CD4-positive, alpha-beta T cell (primary cell): ENCODE measurements at regions not wholly inside any gene's neighbourhood (a gene's known extent, or its start where the extent isn't known, plus 50 kb on each side); places are given as distances from the start of the nearest gene placed in this dataset.

Source experiments
- ATAC-seq: fragments of 200-7000 bp; cut with Tn5 transposase; one replicate; pipeline ENCODE4 v1.10.0; 2022; ENCODE audit warnings: mild to moderate bottlenecking; ENCODE audit not compliant: poor library complexity
- CTCF ChIA-PET: fragments of 350-600 bp; sonication (Branson Sonifier 250); formaldehyde crosslinking; loops from one replicate; lab custom pipeline; 2021; ENCODE audit warnings: antibody characterized with exemption, inconsistent platforms; lab: Charles Lee
- POLR2A ChIA-PET: fragments of 350-600 bp; sonication (Branson Sonifier 250); formaldehyde crosslinking; loops from one replicate; lab custom pipeline; 2021; ENCODE audit warnings: antibody characterized with exemption, inconsistent platforms; lab: Charles Lee
- DNase-seq, 14 experiments: peaks; one replicate each; pipeline ENCODE4 v3.0.0-alpha.2; 2013 to 2020; ENCODE audit warnings: mixed read lengths in 2 of 14
- H3K27ac ChIP-seq, 2 donors: one replicate each; pipeline versions ENCODE4 v1.5.1 to v1.7.0; 2013; ENCODE audit warnings: low read length in 2 of 2, low read depth in 1 of 2, mild to moderate bottlenecking in 1 of 2
- H3K27me3 ChIP-seq, 2 experiments: 1 replicate in 1 of 2; 2 replicates in 1 of 2; pipeline versions ENCODE4 v1.6.1 to v1.7.0; 2013; ENCODE audit warnings: low read length in 2 of 2, control low read depth in 1 of 2, mild to moderate bottlenecking in 1 of 2, moderate library complexity in 1 of 2; ENCODE audit not compliant: insufficient read depth in 2 of 2, control insufficient read depth in 1 of 2
- H3K36me3 ChIP-seq: one replicate; pipeline ENCODE4 v1.6.1; 2013; ENCODE audit warnings: low read length, control low read depth; ENCODE audit not compliant: insufficient read depth
- H3K4me1 ChIP-seq: one replicate; pipeline ENCODE4 v1.6.1; 2013; ENCODE audit warnings: low read length, control low read depth; ENCODE audit not compliant: insufficient read depth
- H3K4me3 ChIP-seq: one replicate; pipeline ENCODE4 v1.5.1; 2013; ENCODE audit warnings: mild to moderate bottlenecking, low read length, moderate library complexity
- H3K9me3 ChIP-seq, 2 experiments: 1 replicate in 1 of 2; 2 replicates in 1 of 2; pipeline versions ENCODE4 v1.6.1 to v1.7.0; 2013; ENCODE audit warnings: low read length in 2 of 2, mild to moderate bottlenecking in 2 of 2, control low read depth in 1 of 2, moderate library complexity in 1 of 2; ENCODE audit not compliant: control insufficient read depth in 1 of 2, insufficient read depth in 1 of 2
- H3K27ac Mint-ChIP-seq: one replicate; pipeline ENCODE4 v1.8.0; 2020; ENCODE audit warnings: mixed read lengths
- H3K27me3 Mint-ChIP-seq: one replicate; pipeline ENCODE4 v1.8.0; 2021; ENCODE audit warnings: mixed read lengths
- H3K36me3 Mint-ChIP-seq: one replicate; pipeline ENCODE4 v1.8.0; 2021; ENCODE audit warnings: low read depth, mixed read lengths
- H3K4me1 Mint-ChIP-seq: one replicate; pipeline ENCODE4 v1.8.0; 2021; ENCODE audit warnings: low read depth, mixed read lengths
- H3K4me3 Mint-ChIP-seq: one replicate; pipeline ENCODE4 v1.8.0; 2020; ENCODE audit warnings: mild to moderate bottlenecking, mixed read lengths
- H3K9me3 Mint-ChIP-seq: one replicate; pipeline ENCODE4 v1.8.0; 2020; ENCODE audit warnings: mixed read lengths
- CTCF ChIP-seq: fragments of 200-600 bp; IDR thresholded peaks from one replicate; pipeline ENCODE4 v1.8.0; 2022; ENCODE audit warnings: antibody characterized with exemption, mild to moderate bottlenecking
- intact Hi-C, 2 experiments: fragments of 100-400 bp; cut with DNase I in 1 of 2; cut with micrococcal nuclease in 1 of 2; formaldehyde crosslinking; loops; one replicate each; pipeline versions ENCODE4 v1.15.1 to v1.9.0; 2023 to 2025; cut with DNase I, micrococcal nuclease

GRCh38 chrX:113828470-113828869 is 755.4 kb upstream of the HTR2C start:
- no peak overlapping the region for H3K4me3 Mint-ChIP-seq
- POLR2A ChIA-PET, result no interaction called here

GRCh38 chrX:113818346-113818745 is 765.5 kb upstream of the HTR2C start:
- Histone ChIP-seq H3K9me3 (peaks cover 0 to 4% of the 10 kb centered on the region in 2 experiments), H3K4me3 (no peak overlapping the region), H3K4me1 (no peaks in the 10 kb centered on the region), H3K36me3 (no peaks in the 10 kb centered on the region), H3K27ac (no peak overlapping the region), H3K27me3 (no peaks in the 10 kb centered on the region)
- H3K27me3 Mint-ChIP-seq, result no peaks in the 10 kb centered on the region
- H3K4me3 Mint-ChIP-seq, result no peak overlapping the region
- no peak for DNase-seq
- no peak for TF ChIP-seq CTCF
- no peak for ATAC-seq
- no peaks in the 10 kb centered on the region for H3K36me3 Mint-ChIP-seq
- peaks cover 2% of the 10 kb centered on the region for H3K9me3 Mint-ChIP-seq
- ChIA-PET POLR2A (no interaction called here), CTCF (no interaction called here)
- no peaks in the 10 kb centered on the region for H3K4me1 Mint-ChIP-seq
- H3K27ac Mint-ChIP-seq, result no peak overlapping the region
- intact Hi-C loops, result no loop called here

More at GRCh38 chrX:113828470-113828869, 755.4 kb upstream of the HTR2C start:
- Mint-ChIP-seq H3K9me3 (no peaks in the 10 kb centered on the region), H3K4me1 (no peaks in the 10 kb centered on the region), H3K36me3 (no peaks in the 10 kb centered on the region), H3K27me3 (no peaks in the 10 kb centered on the region), H3K27ac (no peak overlapping the region)
- intact Hi-C loops, result no loop called here
- ATAC-seq (no peak), DNase-seq (no peak)
- no peak overlapping the region for H3K27ac ChIP-seq
- H3K9me3 ChIP-seq, result peaks cover 0 to 10% of the 10 kb centered on the region in 2 experiments
- CTCF ChIA-PET, result no interaction called here
- TF ChIP-seq CTCF, result no peak
- no peaks in the 10 kb centered on the region for H3K4me1 ChIP-seq
- H3K27me3 ChIP-seq, result no peaks in the 10 kb centered on the region
- H3K4me3 ChIP-seq, result no peak overlapping the region
- H3K36me3 ChIP-seq, result no peaks in the 10 kb centered on the region

- Histone ChIP-seq H3K4me1 (no peaks in the 10 kb centered on the region), H3K27ac (no peak overlapping the region), H3K27me3 (no peaks in the 10 kb centered on the region), H3K9me3 (no peaks in the 10 kb centered on the region), H3K36me3 (no peaks in the 10 kb centered on the region), H3K4me3 (no peak overlapping the region)
- Mint-ChIP-seq H3K4me3 (no peak overlapping the region), H3K36me3 (no peaks in the 10 kb centered on the region), H3K27me3 (no peaks in the 10 kb centered on the region), H3K4me1 (no peaks in the 10 kb centered on the region), H3K9me3 (no peaks in the 10 kb centered on the region), H3K27ac (no peak overlapping the region)
- POLR2A ChIA-PET, result no interaction called here
- intact Hi-C loops, result no loop called here
- DNase-seq, result no peak
- CTCF ChIA-PET, result interaction anchor here (0.5 kb wide), 1 partner anchor 1783 kb away, joined by 3 read pairs; no protein-coding TSS in a partner anchor
- ATAC-seq, result no peak
- TF ChIP-seq CTCF, result no peak
Measured at GRCh38 chrX:113804819-113805218, 779.1 kb upstream of the HTR2C start.
